ENCODE measurements at regions not wholly inside any gene's neighbourhood (a gene's known extent, or its start where the extent isn't known, plus 50 kb on each side); places are given as distances from the start of the nearest gene placed in this dataset.
"Not testable (repeated sequence)": the region's sequence is repeated elsewhere in the genome, so short reads cannot be mapped to it uniquely, and the experiment has no call there.

DNA sequence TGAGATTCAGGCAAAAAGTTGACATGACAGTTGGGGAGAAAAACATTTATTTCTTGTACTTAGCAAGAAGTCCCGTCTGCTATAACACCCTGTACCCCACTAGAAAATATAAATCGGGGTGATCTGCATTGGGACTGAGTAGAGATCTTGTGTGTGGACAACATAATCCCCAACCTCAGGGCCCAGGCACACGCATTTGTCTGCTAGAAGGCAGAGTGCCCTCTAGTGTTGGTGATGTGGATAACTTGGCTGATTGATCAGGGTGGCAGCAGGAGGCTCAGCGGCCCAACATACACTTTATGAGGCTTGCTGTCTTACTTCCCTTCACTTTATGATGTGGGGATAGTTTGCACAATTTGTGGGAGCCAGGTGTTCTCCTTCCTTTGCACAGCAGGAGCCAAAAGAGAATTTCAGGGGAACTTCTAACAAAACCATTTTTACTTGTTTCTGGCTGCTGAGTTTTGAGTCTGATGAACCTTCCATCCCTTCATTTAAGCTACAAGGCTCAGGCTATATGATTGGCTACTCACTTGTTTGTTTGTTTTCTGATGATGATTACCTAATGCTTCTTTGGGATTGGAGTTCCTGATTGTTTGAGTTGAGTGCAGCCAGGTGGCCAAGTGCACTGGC is 263.2 kb downstream of the DMAC1 start:
- DNase-seq = no peak

DNA sequence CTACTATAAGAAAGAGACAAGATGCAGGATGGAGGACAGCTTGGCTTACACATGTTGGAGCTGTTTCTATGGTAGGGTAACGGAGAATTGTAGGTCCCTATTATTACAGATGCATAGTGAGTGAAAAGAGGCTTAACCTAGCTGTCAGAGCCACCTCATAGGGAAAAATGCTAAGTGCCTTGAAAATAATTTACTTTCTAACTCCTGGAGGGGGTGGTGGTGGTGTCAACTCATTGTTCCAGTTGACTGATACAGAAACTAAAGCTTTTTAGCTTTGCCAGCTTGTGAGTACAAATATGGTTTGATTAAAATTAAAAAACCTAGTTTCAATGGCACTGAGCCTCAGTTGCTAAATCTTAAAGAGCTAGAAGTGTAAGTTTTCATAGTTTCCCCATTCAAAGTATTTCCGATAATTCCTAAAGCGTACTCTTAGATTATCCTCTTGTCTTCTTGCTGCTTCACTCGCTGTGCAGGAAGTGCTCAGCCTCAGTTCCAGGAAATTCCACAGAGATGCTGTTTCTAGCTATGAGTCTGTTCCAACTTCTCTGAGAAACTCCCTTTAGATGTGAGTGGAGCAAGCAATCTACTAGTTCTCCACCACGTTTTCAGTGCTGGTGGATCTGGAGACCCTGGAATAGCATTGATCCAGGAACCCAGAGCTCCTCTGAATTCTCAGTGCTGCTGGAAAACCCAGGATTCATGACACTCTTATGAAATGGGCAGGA is 265.2 kb downstream of the DMAC1 start:
- no peak for DNase-seq

DNA sequence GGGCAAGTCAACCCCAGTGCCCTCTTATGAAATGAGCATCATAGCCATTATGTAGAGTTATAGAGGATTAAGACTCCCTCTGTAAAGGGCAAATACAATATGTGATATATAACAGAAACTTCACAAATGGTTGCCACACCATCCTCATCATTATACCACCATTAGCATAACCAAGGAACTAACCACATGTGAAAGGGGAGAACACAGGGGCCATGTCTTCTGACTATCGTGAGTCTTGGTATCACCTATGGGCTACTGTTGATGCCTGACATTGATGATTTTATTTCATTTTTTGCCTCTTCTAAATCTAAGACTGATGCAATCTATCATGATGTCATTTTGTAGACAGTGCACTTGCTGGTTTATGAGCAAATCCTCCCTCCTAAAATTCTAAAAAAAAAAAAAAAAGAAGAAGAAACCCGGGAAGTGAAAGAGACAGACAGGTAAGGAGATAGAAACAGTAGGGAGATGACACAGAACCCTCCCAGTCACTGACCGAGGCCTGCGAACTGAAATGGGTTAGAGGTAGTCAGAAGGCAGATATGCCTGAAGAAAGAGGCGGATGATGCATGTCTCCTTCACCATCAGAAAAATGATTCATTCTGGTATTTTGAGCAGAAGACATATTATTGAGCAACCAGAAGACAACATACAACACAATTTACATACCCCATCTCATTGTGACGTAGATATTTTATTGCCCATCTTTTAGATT is 266.0 kb downstream of the DMAC1 start:
- no peak for DNase-seq

DNA sequence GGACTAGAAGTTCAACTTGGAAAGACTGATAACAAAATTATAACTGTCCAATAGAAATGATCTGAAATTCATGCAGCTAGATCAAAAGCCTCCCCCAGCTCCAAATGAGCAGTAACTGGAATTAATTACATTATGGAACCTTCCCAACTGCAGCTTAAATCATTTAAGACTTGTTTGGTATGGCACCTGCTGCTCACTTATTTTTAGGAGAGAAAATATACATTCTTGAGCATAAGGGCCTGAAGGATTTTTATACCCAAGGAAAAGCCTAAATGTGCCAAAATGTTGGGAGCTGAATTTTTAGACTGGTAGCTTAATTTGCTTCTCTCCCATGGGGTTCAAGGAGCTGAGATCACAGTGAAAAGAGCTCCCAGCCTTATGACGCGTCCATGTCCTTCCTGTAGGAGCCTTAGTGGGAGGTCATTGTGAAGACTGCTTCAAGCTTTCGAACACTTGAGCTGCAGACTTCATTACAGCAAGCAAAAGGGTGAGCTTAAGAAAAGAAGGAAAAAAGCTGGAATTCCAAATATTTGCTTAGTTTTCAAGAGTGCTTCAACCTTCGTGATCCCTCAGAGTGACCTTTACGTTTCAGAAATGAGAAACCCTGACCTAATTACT is 276.0 kb downstream of the DMAC1 start:
- DNase-seq = no peak

DNA sequence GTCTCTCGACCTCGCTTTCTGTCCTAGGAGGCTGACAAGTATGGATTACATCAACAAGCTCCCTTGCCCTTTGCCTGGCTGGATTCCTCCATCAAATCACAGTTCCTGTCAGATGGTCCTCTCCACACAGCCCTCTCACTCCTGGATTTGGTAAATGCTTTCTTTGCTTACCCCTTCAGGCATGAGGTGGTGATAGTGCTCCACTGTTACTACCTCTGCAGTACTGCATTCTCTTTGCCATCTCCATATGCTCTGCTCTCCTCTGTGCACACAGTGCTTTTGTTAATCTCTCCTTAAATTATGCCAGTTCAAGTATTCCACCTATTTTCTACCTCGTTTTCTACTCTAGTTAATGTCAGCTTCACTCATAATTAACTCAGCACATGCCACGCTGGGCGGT is 279.2 kb downstream of the DMAC1 start:
- DNase-seq = no peak

DNA sequence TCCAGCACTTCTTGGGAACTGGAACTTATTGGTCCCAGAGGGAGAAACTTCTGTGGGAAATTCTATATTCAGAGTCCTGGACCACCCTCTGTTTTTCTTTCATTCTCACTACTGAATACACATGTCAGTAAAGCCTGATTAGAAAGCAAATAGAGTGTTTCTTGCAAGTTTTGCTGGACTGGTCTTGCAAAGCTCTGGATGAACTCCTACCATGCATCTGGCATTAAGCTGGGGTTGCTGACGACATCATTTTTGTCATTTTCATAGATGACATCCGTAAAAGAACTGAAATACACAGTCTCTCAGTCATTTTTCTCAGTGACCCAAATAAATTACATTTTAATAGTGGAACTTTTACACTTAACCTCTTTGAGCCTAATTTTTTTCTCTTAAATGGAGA is 283.2 kb downstream of the DMAC1 start:
- no peak for DNase-seq

DNA sequence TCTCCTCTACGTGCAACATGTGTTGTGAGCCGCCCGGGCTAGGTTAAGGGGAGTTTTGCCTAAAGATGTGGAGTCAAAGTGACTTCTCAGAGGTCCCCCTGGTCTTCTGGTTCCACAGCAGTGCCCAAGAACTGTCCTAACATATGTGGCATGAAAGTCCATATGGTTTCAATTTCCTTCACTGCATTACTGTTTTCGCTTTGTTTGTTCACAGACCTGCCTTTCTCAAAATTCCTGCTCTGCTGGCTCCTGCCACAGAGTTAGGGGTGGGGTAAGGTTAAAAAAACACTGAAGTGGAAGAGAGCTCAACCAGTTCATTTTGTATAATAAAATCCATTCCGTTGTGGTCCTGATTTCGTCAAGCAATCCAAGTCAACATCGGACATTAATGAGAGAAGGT is 289.4 kb downstream of the DMAC1 start:
- no peak for DNase-seq

DNA sequence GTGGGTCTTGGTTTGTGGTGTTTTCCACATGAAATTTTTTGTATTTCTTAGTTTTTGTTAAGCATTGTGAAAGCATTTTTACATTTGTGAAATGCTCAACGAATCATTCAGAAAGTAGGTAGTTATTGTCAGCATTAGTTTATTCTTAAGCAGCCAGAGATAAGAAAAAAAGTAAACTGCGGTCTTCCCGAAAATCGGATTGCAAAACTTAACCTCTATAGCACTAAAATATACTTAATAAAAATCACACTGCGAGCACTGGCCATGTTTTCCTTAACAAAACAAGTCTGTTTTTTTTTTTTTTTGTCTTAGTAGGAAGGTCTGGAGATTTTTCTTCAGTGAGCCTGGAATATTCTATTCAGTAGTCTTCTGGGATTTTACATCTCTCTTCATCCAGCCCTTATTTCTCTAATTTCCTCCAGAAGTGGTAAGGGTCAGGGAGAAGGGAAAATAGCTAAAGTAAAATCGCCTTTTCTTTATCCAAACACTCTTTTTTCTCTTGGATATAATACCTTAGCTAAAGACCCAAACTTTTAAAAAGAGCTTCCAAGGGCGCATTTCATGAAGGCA is 289.9 kb downstream of the DMAC1 start:
- DNase-seq = no peak

DNA sequence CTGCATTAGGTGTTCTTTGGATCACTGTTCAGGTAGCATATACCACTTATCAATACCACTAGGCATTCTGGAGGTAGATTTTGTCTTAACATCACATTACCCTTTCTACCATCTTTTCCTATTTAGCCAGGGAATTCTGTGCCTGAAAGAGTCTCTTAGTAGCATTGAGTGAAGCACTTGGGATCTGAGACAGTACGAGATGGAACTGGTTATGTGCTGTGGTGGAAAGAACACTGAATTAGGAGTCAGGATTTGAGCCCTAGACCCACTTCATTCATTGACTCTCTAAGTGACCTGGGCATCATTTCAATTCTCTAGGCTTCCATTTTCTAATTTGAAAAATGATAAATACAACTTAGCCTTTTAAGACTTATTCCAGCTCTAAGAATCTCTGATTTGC is 291.1 kb downstream of the DMAC1 start:
- DNase-seq = no peak

DNA sequence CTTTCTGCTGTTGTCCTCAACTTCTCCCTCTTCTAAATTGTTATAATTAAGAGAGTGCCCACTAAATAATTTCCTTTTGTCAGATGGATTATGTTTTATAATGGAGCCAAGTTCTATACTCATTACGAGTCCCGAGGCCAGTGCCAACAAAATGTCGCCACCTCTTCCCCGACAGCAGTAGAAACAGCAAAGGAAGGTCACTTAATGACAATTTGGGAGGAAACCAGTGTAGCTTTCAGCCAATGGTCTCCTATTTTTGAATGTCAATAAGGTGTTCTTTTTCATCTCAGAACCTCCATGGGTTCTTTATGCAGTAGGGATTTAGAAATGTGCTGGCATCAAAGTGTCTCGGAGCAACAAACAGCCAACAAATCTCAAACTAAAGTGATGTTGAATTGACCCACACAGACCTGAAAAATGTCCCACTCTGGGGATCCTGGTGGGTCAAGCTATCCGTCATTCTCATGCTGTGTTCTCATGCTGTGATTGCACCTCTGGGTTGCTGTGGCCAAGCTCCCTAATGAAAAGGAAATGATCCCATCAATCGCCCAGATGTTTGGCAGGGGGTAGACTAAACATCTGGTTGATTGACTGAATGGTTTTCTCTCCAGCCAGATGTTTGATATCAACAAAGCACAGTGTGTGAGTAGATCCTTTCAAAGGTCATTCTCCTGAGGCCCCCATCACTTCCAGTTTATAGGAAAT is 291.9 kb downstream of the DMAC1 start:
- DNase-seq = no peak

DNA sequence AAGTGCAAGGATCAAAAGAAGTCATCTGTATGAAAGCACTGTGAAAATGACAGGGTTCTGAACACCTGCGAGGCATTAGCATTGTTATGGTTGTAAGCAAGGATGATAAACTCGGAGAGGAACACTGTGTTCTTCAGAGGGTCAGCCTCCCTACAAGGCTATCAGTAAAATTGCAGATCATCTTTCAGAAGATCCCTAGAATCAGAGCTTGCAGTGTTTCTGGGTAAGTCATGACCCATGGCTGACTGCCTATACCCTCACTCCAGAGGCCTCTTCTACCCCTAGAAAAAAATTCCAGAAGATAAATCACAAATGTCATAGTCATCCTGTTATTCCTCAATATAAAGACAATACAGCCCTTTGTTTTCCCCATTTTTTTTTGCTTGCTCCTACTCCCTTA is 292.6 kb downstream of the DMAC1 start:
- DNase-seq = no peak

DNA sequence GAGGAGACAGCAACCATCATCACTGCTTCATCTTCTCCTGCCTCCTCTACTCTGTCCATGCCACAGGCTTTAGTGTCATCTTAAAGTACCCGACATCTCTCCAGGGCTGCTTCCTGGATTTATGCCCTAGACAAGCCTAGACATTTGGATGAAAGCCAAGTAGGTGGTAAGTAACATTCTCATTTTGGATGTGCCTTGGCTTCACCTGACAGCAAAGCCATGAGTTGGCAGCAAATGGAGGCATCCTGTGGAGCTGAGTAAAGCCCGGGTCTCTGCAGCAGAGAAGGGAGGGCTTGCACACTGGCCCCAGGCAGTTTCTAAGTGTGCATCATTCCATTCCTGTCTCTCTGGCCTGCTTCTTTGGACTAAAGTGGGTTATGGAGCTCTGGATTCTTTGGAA is 299.1 kb downstream of the DMAC1 start:
- no peak for DNase-seq

DNA sequence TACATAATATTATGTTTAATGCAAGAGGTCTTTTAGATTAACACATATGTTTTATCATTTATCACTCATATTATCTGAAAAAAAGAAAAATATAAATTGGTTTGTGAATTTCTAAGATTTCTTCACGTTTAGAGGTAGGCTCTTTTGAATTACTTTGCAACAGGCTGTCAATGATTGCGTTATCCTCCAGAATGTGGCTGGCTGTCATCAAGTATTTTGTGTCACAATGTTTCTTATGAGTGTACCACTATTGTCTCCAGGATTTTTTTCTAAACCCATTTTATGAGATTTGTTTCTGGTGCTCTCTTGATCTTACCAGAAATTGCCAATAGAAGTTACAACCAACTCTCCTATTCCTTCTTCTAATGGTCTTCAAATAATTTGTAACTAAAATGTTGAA is 307.9 kb downstream of the DMAC1 start:
- no peak for DNase-seq

DNA sequence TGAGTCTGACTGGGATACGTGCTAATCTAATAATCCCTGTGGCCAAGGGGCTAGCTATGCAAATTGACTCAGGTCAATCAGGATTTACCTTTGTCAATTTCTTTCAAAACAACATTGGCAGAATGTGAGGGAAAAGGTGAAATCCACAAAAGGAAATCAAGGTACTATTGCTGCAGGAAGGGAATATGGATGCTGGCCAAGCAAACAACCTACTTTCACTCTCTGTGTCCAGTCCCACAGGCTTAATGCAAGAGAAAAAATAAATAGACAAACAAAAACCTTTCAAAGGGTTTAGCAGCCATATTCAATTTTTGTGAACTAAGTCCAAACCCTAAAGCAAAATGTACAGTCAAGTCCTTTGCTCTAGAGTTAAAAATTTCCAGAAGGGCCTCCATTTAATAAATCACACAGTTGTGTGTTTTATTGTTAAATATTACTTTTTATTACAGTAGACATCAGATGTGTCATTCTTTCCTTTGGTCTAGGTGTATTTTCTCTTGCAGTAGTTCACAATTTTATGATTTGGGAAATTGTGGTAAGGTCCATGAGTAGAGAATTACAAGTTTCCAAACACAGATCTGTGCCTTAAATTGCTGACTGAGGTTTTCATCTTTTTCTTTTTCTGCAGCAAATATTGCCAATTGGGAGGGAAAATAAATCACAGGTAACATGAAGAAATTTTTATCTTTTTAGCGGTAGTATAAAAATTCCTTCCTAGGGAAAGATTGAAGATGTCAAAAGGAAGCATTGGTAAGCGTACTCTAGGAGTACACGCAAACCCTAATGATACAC is 309.1 kb downstream of the DMAC1 start:
- DNase-seq = no peak

DNA sequence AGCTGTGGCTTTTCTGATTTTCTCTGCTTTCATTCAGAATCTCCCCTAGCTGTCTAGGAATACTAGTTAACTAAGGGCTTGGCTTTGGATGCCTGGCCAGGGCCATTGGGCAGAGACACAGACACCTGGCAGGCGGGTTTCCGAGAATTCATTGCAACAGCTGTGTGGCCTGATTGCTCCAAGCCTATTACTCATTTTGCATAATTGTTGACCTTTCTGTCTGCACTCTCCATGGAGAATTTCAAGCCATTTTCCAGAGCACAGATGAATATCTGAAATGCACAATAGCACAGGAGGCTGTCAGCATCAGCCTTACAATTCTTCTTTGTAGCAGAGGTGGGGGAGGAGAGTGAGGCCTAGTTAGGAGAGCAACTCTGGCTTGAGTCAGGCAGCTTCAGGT is 310.5 kb downstream of the DMAC1 start:
- DNase-seq = no peak

DNA sequence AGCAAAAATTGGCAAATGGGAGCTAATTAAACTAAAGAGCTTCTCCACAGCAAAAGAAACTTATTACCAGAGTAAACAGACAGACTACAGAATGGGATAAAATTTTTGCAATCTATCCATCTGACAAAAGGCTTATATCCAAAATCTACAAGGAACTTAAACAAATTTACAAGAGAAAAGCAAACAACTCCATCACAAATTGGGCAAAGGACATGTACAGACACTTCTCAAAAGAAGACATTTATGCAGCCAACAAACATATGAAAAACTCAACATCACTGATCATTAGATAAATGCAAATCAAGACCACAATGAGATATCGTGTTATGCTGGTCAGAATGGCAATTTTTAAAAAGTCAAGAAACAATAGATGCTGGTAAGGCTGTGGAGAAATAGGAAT is 315.6 kb downstream of the DMAC1 start:
- not testable (repeated sequence) for DNase-seq

DNA sequence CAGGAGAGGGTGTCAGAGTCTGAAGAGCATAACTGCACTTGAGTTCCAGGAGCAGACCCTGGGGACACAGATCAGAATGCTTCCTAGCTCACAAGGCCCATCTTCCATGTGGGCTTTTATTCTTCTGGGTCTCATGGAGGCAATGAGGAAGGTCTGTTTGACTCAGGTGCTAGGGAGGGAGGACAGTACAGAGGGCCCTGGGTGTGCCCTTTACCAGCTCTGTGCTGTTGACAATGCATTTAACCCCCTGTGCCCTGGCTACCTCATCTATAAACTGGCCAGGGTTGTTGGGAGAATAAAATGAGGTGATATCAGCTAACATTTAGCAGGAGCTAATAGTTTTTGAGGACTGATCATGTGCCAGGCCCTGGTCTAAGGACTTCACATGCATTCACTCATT is 318.0 kb downstream of the DMAC1 start:
- DNase-seq = no peak

DNA sequence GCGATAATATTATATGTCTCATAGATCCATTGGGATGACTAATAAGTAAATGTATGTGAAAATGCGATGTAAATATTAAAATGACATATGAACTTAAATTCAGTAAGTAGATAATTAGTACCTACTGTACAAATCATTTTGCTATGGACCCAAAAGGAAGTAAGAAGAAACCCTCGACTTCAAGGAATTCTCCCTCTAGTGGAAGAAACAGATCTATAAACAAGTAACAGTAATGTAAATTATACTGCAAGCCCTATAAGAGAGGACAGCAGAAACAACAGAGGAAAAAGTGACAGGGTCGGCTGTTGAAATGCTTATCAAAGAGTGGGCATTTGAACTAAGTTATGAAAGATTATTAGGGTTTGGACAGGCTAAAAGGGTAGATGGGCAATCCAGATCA is 320.3 kb downstream of the DMAC1 start:
- no peak for DNase-seq

DNA sequence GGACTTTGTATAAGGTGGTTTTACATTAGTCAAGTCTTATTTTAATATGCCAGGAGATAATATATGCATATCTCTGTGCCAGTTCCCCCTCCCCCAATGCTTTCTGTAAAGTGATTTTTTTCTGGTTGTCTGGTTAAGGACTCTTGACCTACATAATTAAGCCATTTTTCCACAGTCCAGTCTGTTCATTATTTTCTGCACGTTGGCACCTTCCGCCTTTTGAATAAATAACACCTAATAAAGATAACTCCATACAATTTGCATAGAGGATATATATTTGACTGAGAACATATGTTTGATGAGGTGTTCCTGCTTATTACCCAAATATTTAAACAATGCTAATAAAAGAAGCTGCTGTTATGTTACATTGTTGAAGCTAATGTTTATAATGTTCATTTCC is 320.9 kb downstream of the DMAC1 start:
- DNase-seq = no peak

DNA sequence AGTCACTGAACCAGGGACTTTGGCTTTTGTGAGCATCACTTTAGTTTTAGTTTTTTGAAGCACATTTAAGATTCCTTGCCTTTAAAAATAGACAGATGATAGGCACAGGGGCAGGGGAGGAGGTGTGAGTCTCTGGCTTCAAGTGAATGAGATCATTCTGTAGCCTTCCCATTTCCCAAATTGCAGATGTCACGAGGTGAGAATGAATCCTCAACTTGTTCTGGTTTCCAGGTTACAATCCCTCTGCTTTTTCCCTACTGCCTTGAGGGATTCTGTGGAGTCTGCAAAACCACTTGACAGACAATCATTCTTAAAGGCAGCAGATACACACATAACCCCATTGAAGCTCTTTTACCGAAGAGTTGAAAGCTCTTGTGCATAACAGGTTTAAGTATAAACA is 332.4 kb downstream of the DMAC1 start:
- no peak for DNase-seq

DNA sequence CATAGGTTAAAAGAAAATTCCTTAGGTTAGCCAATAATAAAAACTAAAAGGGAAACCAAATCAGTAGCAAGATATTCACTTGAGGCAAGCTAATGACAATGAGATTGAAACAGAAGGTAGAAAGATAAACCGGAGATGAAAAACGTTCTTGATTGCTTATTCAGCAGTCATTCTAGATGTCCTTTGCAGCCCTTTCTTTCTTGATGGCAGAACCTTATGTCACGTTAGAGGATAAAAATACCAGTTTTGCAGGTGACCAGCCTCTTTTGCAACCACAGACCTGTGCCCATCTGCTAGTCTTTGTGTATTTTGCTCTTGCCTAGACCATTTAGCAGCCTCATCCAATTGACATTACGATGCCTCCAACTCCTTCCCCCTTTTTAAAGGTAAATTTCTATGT is 337.8 kb downstream of the DMAC1 start:
- DNase-seq = no peak

All from activated effector memory CD4-positive, alpha-beta T cell treated with Interleukin-2 at 50 U/mL for 16 hours (primary cell).